NCI-H82 treated with DMSO at 0.1 percent for 48 hours (cell line): ENCODE measurements at regions not wholly inside any gene's neighbourhood (a gene's known extent, or its start where the extent isn't known, plus 50 kb on each side); places are given as distances from the start of the nearest gene placed in this dataset.

Experiments
- DNase-seq: peaks from one replicate; lab custom pipeline; 2025; ENCODE audit not compliant: unreplicated experiment; lab: John Stamatoyannopoulos, UW

GRCh38 chr6:77403424-77403823 is 59.9 kb downstream of the HTR1B start:
- no peak for DNase-seq

- DNase-seq, result no peak
These were observed 62.1 kb downstream of the HTR1B start for GRCh38 chr6:77401231-77401630.

- DNase-seq, result no peak
These were observed 65.7 kb downstream of the HTR1B start for GRCh38 chr6:77397561-77397960.

GRCh38 chr6:77389402-77389801 is 73.9 kb downstream of the HTR1B start:
- DNase-seq, result no peak

- DNase-seq, result no peak
These were observed 80.3 kb downstream of the HTR1B start for GRCh38 chr6:77383026-77383425.

- DNase-seq, result no peak
These were observed 89.3 kb downstream of the HTR1B start for GRCh38 chr6:77373955-77374354.

- no peak for DNase-seq
These were observed 91.5 kb downstream of the HTR1B start for GRCh38 chr6:77371748-77372147.

- DNase-seq, result no peak
These were observed 94.5 kb downstream of the HTR1B start for GRCh38 chr6:77368660-77369313.

GRCh38 chr6:77366798-77367197 is 96.5 kb downstream of the HTR1B start:
- no peak for DNase-seq

- DNase-seq, result no peak
These were observed 99.6 kb downstream of the HTR1B start for GRCh38 chr6:77363702-77364101.

GRCh38 chr6:77362055-77362454 is 101.2 kb downstream of the HTR1B start:
- no peak for DNase-seq

GRCh38 chr6:77361018-77361417 is 102.3 kb downstream of the HTR1B start:
- DNase-seq, result no peak

- DNase-seq, result no peak
These were observed 106.5 kb downstream of the HTR1B start for GRCh38 chr6:77356821-77357220.

GRCh38 chr6:77354581-77354980 is 108.7 kb downstream of the HTR1B start:
- DNase-seq, result no peak

- DNase-seq, result no peak
These were observed 110.2 kb downstream of the HTR1B start for GRCh38 chr6:77353129-77353528.

- no peak for DNase-seq
These were observed 122.0 kb downstream of the HTR1B start for GRCh38 chr6:77341058-77341986.

GRCh38 chr6:77340331-77340730 is 123.0 kb downstream of the HTR1B start:
- no peak for DNase-seq

GRCh38 chr6:77339926-77340325 is 123.4 kb downstream of the HTR1B start:
- no peak for DNase-seq

- no peak for DNase-seq
These were observed 125.9 kb downstream of the HTR1B start for GRCh38 chr6:77337392-77337791.

GRCh38 chr6:77334093-77334492 is 129.2 kb downstream of the HTR1B start:
- no peak for DNase-seq

GRCh38 chr6:77332915-77333623 is 130.2 kb downstream of the HTR1B start:
- no peak for DNase-seq

- DNase-seq, result no peak
These were observed 136.6 kb downstream of the HTR1B start for GRCh38 chr6:77326711-77327110.
